K562 (cell line): ENCODE measurements at regions not wholly inside any gene's neighbourhood (a gene's known extent, or its start where the extent isn't known, plus 50 kb on each side); places are given as distances from the start of the nearest gene placed in this dataset.

Source experiments
- CTCF ChIP-seq, 3 experiments: IDR thresholded peaks in 2 of 3; conservative IDR thresholded peaks in 1 of 3; 2 replicates each; pipeline ENCODE4 v1.5.1; 2011 to 2012; ENCODE audit warnings: low read length in 3 of 3, mild to moderate bottlenecking in 3 of 3, control low read depth in 2 of 3, improper control_type of control experiment in 1 of 3, inconsistent platforms in 1 of 3, low read depth in 1 of 3, mixed read lengths in 1 of 3, moderate library complexity in 1 of 3; ENCODE audit not compliant: insufficient read depth in 2 of 3
- ELF1 ChIP-seq: fragments of 200-800 bp; sonication (Bioruptor generic); IDR thresholded peaks from 2 replicates; pipeline ENCODE4 v1.6.1; 2016; ENCODE audit warnings: missing genetic modification characterization, missing compliant biosample characterization
- HDAC6 ChIP-seq: IDR thresholded peaks from 2 replicates; pipeline ENCODE4 v1.6.1; 2012; ENCODE audit warnings: low read depth, mild to moderate bottlenecking, control low read depth, inconsistent platforms, low read length, moderate library complexity
- REST ChIP-seq, 2 experiments: fragments of 450-650 bp; formaldehyde crosslinking in 1 of 2; IDR thresholded peaks; 2 replicates each; pipeline versions ENCODE4 v1.4.0 to v1.6.1; 2014 to 2020; ENCODE audit warnings: mild to moderate bottlenecking in 2 of 2, borderline replicate concordance in 1 of 2, low read depth in 1 of 2
- USF2 ChIP-seq: sonication (generic); formaldehyde crosslinking; IDR thresholded peaks from 2 replicates; pipeline ENCODE4 v1.5.0; 2020; ENCODE audit warnings: missing genetic modification reagents

GRCh38 chr21:35908311-35909078 lies 151.8 kb downstream of the SETD4 start:
- TF ChIP-seq REST (IDR thresholded peaks at IDR 0.05; ENCODE audit: borderline replicate concordance), result no peak
- no peak for TF ChIP-seq REST (CRISPR knock-in tag; IDR thresholded peaks at IDR 0.05; ENCODE audit: low read depth)
- no peak for TF ChIP-seq HDAC6
- TF ChIP-seq CTCF (IDR thresholded peaks at IDR 0.05 in 2 of 3, conservative IDR thresholded peaks at IDR 0.05 in 1 of 3; ENCODE audit: insufficient read depth in 2 of 3, low read depth in 1 of 3, low read length in 3 of 3), result no peak
- TF ChIP-seq ELF1 (tag), result no peak
- no peak for TF ChIP-seq USF2
